Erythroblast (primary cell): ENCODE measurements at regions not wholly inside any gene's neighbourhood (a gene's known extent, or its start where the extent isn't known, plus 50 kb on each side); places are given as distances from the start of the nearest gene placed in this dataset.

ENCODE experiments used
- GATA1 ChIP-seq: IDR thresholded peaks from 2 replicates; pipeline ENCODE4 v1.6.1; 2011; ENCODE audit warnings: low read depth, mild to moderate bottlenecking, control low read depth, low read length, moderate library complexity
- POLR2A ChIP-seq: IDR thresholded peaks from 2 replicates; pipeline ENCODE4 v1.6.1; 2011; ENCODE audit warnings: mild to moderate bottlenecking, low read length

DNA sequence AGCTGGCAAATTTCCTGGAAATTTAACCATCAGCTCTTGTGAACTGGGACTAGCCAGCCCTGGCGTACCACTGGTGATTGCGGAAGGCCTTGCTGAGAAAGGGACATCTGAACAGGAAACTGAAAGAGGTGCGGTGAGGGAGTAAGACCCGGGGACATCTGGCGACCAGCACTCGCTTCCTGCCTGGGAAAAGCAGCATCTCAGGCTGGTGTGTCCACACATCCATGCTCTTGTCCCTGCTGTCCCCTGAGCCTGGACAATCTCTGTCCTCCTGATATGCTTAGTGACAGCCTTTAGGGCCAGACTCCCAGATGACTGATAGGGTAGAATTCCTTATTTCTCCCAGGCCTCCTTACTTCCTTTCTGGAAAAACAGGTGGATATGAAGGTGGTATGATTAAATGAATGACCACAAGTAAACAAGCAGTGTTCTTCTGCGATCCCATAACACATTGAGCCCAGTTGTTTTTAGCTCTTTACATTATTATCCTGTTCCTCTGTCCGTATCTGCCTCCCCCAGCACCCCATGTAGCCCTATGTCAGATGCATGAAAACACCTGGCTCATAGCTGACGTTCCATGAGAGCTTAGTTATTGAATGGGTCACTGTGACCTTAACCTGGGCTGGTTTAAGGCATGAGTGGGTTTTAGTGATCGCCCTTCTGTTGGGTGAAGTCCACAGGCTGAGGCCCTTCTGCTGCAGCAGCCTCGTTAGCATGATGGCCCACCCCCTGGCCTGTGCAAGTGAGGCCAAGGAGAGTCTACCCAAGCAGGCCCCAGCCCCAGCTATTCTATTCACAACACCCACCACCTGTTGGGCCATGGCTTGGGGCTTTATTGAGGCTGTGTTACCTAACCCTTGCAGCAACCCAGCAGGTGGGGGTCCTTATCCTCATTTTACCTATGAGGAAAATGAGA is 76.1 kb upstream of the GADD45A start:
- TF ChIP-seq POLR2A (no peak), GATA1 (no peak)
